ENCODE measurements at regions not wholly inside any gene's neighbourhood (a gene's known extent, or its start where the extent isn't known, plus 50 kb on each side); places are given as distances from the start of the nearest gene placed in this dataset.

DNA sequence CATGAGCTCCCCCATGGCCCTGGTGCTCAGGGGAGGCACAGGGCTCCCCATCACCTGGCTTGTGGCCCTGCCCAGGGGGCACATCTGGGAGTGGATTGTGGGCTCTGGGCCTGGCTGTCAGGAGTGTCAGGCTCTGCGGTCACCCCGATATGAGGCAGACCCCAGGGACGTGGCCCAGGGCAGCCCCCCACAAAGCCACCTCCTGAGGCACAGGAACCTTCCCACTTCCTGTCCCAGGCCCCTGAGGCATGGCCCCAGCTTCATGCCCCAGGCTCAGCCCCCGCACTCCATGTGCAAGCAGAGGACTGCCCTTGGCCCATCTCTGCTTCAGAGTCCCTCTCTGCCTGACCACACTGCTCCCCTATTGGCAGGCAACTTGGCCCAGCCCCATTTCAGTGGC, 160.3 kb downstream of the PCTP start:
- TF ChIP-seq, protein P1, sequence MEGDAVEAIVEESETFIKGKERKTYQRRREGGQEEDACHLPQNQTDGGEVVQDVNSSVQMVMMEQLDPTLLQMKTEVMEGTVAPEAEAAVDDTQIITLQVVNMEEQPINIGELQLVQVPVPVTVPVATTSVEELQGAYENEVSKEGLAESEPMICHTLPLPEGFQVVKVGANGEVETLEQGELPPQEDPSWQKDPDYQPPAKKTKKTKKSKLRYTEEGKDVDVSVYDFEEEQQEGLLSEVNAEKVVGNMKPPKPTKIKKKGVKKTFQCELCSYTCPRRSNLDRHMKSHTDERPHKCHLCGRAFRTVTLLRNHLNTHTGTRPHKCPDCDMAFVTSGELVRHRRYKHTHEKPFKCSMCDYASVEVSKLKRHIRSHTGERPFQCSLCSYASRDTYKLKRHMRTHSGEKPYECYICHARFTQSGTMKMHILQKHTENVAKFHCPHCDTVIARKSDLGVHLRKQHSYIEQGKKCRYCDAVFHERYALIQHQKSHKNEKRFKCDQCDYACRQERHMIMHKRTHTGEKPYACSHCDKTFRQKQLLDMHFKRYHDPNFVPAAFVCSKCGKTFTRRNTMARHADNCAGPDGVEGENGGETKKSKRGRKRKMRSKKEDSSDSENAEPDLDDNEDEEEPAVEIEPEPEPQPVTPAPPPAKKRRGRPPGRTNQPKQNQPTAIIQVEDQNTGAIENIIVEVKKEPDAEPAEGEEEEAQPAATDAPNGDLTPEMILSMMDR (IDR thresholded peaks at IDR 0.05) = no peak
- TF ChIP-seq POLR2A (IDR thresholded peaks at IDR 0.05) = no peak

All from testis (tissue), 2 donors.